IMR-90 (cell line): ENCODE measurements at regions not wholly inside any gene's neighbourhood (a gene's known extent, or its start where the extent isn't known, plus 50 kb on each side); places are given as distances from the start of the nearest gene placed in this dataset.

Experiments
- ATAC-seq: fragments of 200-7000 bp; cut with Tn5 transposase; 2 replicates; pipeline ENCODE4 v1.9.1; 2020; ENCODE audit warnings: low read depth, mild to moderate bottlenecking, moderate library complexity
- BruUV-seq: library from RNA; stranded (reverse); fragments of 400-500 nt; replicated peaks from 2 replicates; lab custom pipeline; 2021; lab: Mats Ljungman, UMichigan
- CTCF ChIA-PET: fragments of 300-600 bp; formaldehyde crosslinking; extraction: SDS; loops from one replicate; lab custom pipeline; 2021; ENCODE audit warnings: antibody characterized with exemption; lab: Yijun Ruan, JAX
- POLR2A ChIA-PET: fragments of 300-600 bp; sonication (Branson Sonifier 250); formaldehyde crosslinking; loops from one replicate; lab custom pipeline; 2022; ENCODE audit warnings: antibody characterized with exemption; ENCODE audit not compliant: unreplicated experiment; lab: Charles Lee
- DNase-seq: peaks from one replicate; pipeline ENCODE4 v3.0.0; 2013
- H2AFZ ChIP-seq: replicated peaks from 2 replicates; pipeline ENCODE3; 2013; ENCODE audit warnings: low read length, mild to moderate bottlenecking; ENCODE audit not compliant: poor library complexity
- H2AK5ac ChIP-seq: 2 replicates; pipeline ENCODE4 v1.6.1; 2013; ENCODE audit warnings: low read depth, low read length, inconsistent platforms
- H2AK9ac ChIP-seq: replicated peaks from 2 replicates; pipeline ENCODE3; 2013; ENCODE audit warnings: mild to moderate bottlenecking, low read depth, low read length, moderate library complexity; ENCODE audit not compliant: poor library complexity
- H2BK120ac ChIP-seq: 2 replicates; pipeline ENCODE4 v1.6.1; 2013; ENCODE audit warnings: low read depth, low read length, inconsistent platforms
- H2BK15ac ChIP-seq: 3 replicates; pipeline ENCODE4 v1.6.1; 2013; ENCODE audit warnings: low read depth, low read length, inconsistent platforms
- H2BK20ac ChIP-seq: 2 replicates; pipeline ENCODE4 v1.6.1; 2013; ENCODE audit warnings: low read depth, mild to moderate bottlenecking, inconsistent platforms, low read length, moderate library complexity
- H2BK5ac ChIP-seq: 2 replicates; pipeline ENCODE4 v1.6.1; 2013; ENCODE audit warnings: mild to moderate bottlenecking, low read depth, low read length, inconsistent platforms; ENCODE audit not compliant: poor library complexity, severe bottlenecking
- H3K14ac ChIP-seq: replicated peaks from 2 replicates; pipeline ENCODE4 v1.6.1; 2013; ENCODE audit warnings: low read depth, low read length, inconsistent platforms
- H3K18ac ChIP-seq: 2 replicates; pipeline ENCODE4 v1.6.1; 2013; ENCODE audit warnings: low read depth, low read length, control low read depth
- H3K23ac ChIP-seq: 2 replicates; pipeline ENCODE4 v1.6.1; 2013; ENCODE audit warnings: low read depth, low read length, inconsistent platforms
- H3K27ac ChIP-seq: 2 replicates; pipeline ENCODE4 v1.5.1; 2013; ENCODE audit warnings: mild to moderate bottlenecking, control low read depth, low read length; ENCODE audit not compliant: insufficient read depth
- H3K27me3 ChIP-seq: 2 replicates; pipeline ENCODE4 v1.6.1; 2013; ENCODE audit warnings: low read length; ENCODE audit not compliant: control insufficient read depth, insufficient read depth
- H3K36me3 ChIP-seq: 2 replicates; pipeline ENCODE4 v1.6.1; 2013; ENCODE audit warnings: low read length, mixed read lengths; ENCODE audit not compliant: control insufficient read depth, insufficient read depth
- H3K4ac ChIP-seq: 2 replicates; pipeline ENCODE4 v1.6.1; 2013; ENCODE audit warnings: low read depth, low read length, inconsistent platforms
- H3K4me1 ChIP-seq: 2 replicates; pipeline ENCODE4 v1.6.1; 2013; ENCODE audit warnings: low read length, mixed read lengths; ENCODE audit not compliant: control insufficient read depth, insufficient read depth
- H3K4me2 ChIP-seq: 2 replicates; pipeline ENCODE4 v1.6.1; 2013; ENCODE audit warnings: low read depth, mild to moderate bottlenecking, control low read depth, low read length, moderate library complexity
- H3K4me3 ChIP-seq: 2 replicates; pipeline ENCODE4 v1.5.1; 2013; ENCODE audit warnings: low read depth, mild to moderate bottlenecking, control low read depth, low read length, moderate library complexity; ENCODE audit not compliant: insufficient read depth
- H3K56ac ChIP-seq: 2 replicates; pipeline ENCODE4 v1.6.1; 2013; ENCODE audit warnings: low read length, inconsistent platforms; ENCODE audit not compliant: insufficient read depth; ENCODE audit errors: extremely low read depth
- H3K79me1 ChIP-seq, 2 experiments: 2 replicates each; pipeline ENCODE4 v1.6.1; 2013; ENCODE audit warnings: low read length in 2 of 2, inconsistent platforms in 1 of 2, low read depth in 1 of 2
- H3K9ac ChIP-seq: 2 replicates; pipeline ENCODE4 v1.6.1; 2013; ENCODE audit warnings: low read depth, low read length, control low read depth
- H3K9me1 ChIP-seq: 2 replicates; pipeline ENCODE4 v1.6.1; 2013; ENCODE audit warnings: low read length, inconsistent platforms; ENCODE audit not compliant: insufficient read depth
- H3K9me3 ChIP-seq: 2 replicates; pipeline ENCODE4 v1.6.1; 2013; ENCODE audit warnings: low read length; ENCODE audit not compliant: control insufficient read depth, insufficient read depth
- H4K20me1 ChIP-seq: 2 replicates; pipeline ENCODE4 v1.6.1; 2013; ENCODE audit warnings: low read length, inconsistent platforms; ENCODE audit not compliant: insufficient read depth
- H4K5ac ChIP-seq: 2 replicates; pipeline ENCODE4 v1.6.1; 2013; ENCODE audit warnings: mild to moderate bottlenecking, low read depth, low read length, control low read depth
- H4K8ac ChIP-seq, 2 experiments: 2 replicates each; pipeline ENCODE4 v1.6.1; 2013; ENCODE audit warnings: low read depth in 2 of 2, low read length in 2 of 2, control low read depth in 1 of 2, inconsistent platforms in 1 of 2
- H4K91ac ChIP-seq: 2 replicates; pipeline ENCODE4 v1.6.1; 2013; ENCODE audit warnings: low read depth, low read length, inconsistent platforms; ENCODE audit not compliant: insufficient read depth
- BHLHE40 ChIP-seq: fragments of 150-350 bp; IDR thresholded peaks from 2 replicates; pipeline ENCODE4 v1.6.1; 2016; ENCODE audit warnings: mild to moderate bottlenecking, low read depth, low read length
- CEBPB ChIP-seq: IDR thresholded peaks from 2 replicates; pipeline ENCODE4 v1.6.1; 2012; ENCODE audit warnings: low read depth, low read length, improper control_type of control experiment
- FOS ChIP-seq: fragments of 150-350 bp; IDR thresholded peaks from 2 replicates; pipeline ENCODE4 v1.6.1; 2016; ENCODE audit warnings: low read depth, low read length
- MAFK ChIP-seq: IDR thresholded peaks from 2 replicates; pipeline ENCODE4 v1.6.1; 2012; ENCODE audit warnings: low read depth, low read length, improper control_type of control experiment
- MAZ ChIP-seq: IDR thresholded peaks from 2 replicates; pipeline ENCODE4 v1.6.1; 2012; ENCODE audit warnings: low read depth, mild to moderate bottlenecking, low read length, improper control_type of control experiment, moderate library complexity, borderline replicate concordance
- MXI1 ChIP-seq: IDR thresholded peaks from 2 replicates; pipeline ENCODE4 v1.6.1; 2012; ENCODE audit warnings: low read depth, mild to moderate bottlenecking, low read length, moderate library complexity, borderline replicate concordance
- NFE2L2 ChIP-seq: fragments of 150-350 bp; IDR thresholded peaks from 2 replicates; pipeline ENCODE4 v1.6.1; 2016; ENCODE audit warnings: low read depth, mild to moderate bottlenecking, low read length
- POLR2A ChIP-seq: IDR thresholded peaks from 2 replicates; pipeline ENCODE4 v1.6.1; 2012; ENCODE audit warnings: mild to moderate bottlenecking, low read depth, low read length
- RAD21 ChIP-seq: IDR thresholded peaks from 2 replicates; pipeline ENCODE4 v1.6.1; 2012; ENCODE audit warnings: low read length, improper control_type of control experiment
- RCOR1 ChIP-seq: IDR thresholded peaks from 2 replicates; pipeline ENCODE4 v1.6.1; 2012; ENCODE audit warnings: mild to moderate bottlenecking, low read length, improper control_type of control experiment; ENCODE audit not compliant: insufficient replicate concordance
- RFX5 ChIP-seq: IDR thresholded peaks from 2 replicates; pipeline ENCODE4 v1.8.0; 2012; ENCODE audit warnings: low read depth, mild to moderate bottlenecking, low read length, moderate library complexity
- SMC3 ChIP-seq: fragments of 150-350 bp; IDR thresholded peaks from 2 replicates; pipeline ENCODE4 v1.6.1; 2016; ENCODE audit warnings: low read depth, mild to moderate bottlenecking, antibody characterized with exemption, low read length, moderate library complexity
- WGBS, 2 experiments: methylation state at CpG; one replicate each; pipeline versions ENCODE4 v1.1.5 to v1.1.7; 2013; ENCODE audit warnings: missing lambda C conversion rate in 2 of 2; ENCODE audit not compliant: insufficient read length in 1 of 2; ENCODE audit errors: extremely low coverage in 2 of 2; 5-methylcytosine and 5-hydroxymethylcytosine counted together
- dilution Hi-C: fragments of 300-500 bp; cut with HindIII; formaldehyde crosslinking; loops from one replicate; pipeline ENCODE4 v1.14.3; 2018; ENCODE audit warnings: low sequenced_read_pairs; ENCODE audit not compliant: unreplicated experiment
- in situ Hi-C: fragments of 300-500 bp; cut with MboI; formaldehyde crosslinking; loops from 3 replicates; pipeline ENCODE4 v1.14.3; 2019; ENCODE audit warnings: low sequenced_read_pairs, inconsistent platforms, mixed read lengths
- intact Hi-C: fragments of 100-400 bp; cut with micrococcal nuclease; formaldehyde crosslinking; loops from 2 replicates; pipeline ENCODE4 v1.10.0; 2022
- TF ChIP-seq, protein P1 (sequence below): conservative IDR thresholded peaks from 2 replicates; pipeline ENCODE4 v1.5.1; 2012; ENCODE audit warnings: mild to moderate bottlenecking, low read depth, low read length, improper control_type of control experiment
- TF ChIP-seq, protein P2 (sequence below): fragments of 150-350 bp; IDR thresholded peaks from 2 replicates; pipeline ENCODE4 v1.6.1; 2017; ENCODE audit warnings: mild to moderate bottlenecking, antibody characterized with exemption, low read length, low read depth
- TF ChIP-seq, protein P3 (sequence below): fragments of 150-350 bp; IDR thresholded peaks from 2 replicates; pipeline ENCODE4 v1.6.1; 2016; ENCODE audit warnings: low read depth, mild to moderate bottlenecking, low read length, moderate library complexity, borderline replicate concordance

DNA sequence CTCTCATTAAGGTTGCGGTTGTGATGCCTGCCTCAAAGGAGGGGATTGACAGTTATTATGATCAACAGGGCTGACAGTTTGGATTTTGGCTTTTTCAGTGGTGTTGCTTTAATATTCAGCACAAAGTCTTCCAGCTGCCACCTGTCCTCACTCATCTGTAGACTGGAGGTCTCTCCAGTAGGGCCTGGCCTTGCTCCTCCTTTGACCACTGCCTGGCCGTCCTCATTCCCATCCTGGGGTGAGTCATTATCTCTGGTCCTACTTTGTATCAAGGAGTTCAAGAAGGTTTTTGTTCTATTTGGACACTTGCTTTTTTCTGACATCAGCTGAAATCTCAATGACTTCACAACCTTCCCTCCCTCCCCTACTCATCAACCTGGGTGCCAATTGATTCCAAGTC lies 95.1 kb upstream of the ZPLD1 start:
- ATAC-seq (no peak), DNase-seq (no peak)
- no peaks in the 10 kb centered on the region for H3K9me3 ChIP-seq
- H3K9me1 ChIP-seq, result no peaks in the 10 kb centered on the region
- no peaks in the 10 kb centered on the region for H3K4me1 ChIP-seq
- H4K8ac ChIP-seq, result no peak overlapping the region
- no peak overlapping the region for H2AK5ac ChIP-seq
- no peak overlapping the region for H3K18ac ChIP-seq
- in situ Hi-C loops, result no loop called here
- no peak overlapping the region for H2BK120ac ChIP-seq
- no peak overlapping the region for H3K23ac ChIP-seq
- H3K27me3 ChIP-seq, result no peaks in the 10 kb centered on the region; the same call in 1 of the 2 replicates
- ChIA-PET CTCF (no interaction called here), POLR2A (no interaction called here)
- H2AFZ ChIP-seq, result no peak overlapping the region
- dilution Hi-C loops, result no loop called here
- BruUV-seq, result no TSS peak
- intact Hi-C loops, result no loop called here
- H3K4me3 ChIP-seq, result no peak overlapping the region
- H4K5ac ChIP-seq, result no peak overlapping the region
- no peaks in the 10 kb centered on the region for H3K79me1 ChIP-seq
- H3K27ac ChIP-seq, result no peak overlapping the region
- no peak overlapping the region for H2AK9ac ChIP-seq
- no peak overlapping the region for H4K91ac ChIP-seq
- no peak overlapping the region for H2BK20ac ChIP-seq
- H2BK5ac ChIP-seq, result no peak overlapping the region
- no peak overlapping the region for H2BK15ac ChIP-seq
- WGBS, 2 experiments, result 80% methylated on average over 1 of the region's 2 CpGs; no CpG with 5 or more reads in 1 of the 2 experiments
- H4K20me1 ChIP-seq, result no peaks in the 10 kb centered on the region
- no peak overlapping the region for H3K56ac ChIP-seq
- no peak for TF ChIP-seq CEBPB
- no peak for TF ChIP-seq SMC3
- no peak for TF ChIP-seq NFE2L2
- TF ChIP-seq, protein P1, sequence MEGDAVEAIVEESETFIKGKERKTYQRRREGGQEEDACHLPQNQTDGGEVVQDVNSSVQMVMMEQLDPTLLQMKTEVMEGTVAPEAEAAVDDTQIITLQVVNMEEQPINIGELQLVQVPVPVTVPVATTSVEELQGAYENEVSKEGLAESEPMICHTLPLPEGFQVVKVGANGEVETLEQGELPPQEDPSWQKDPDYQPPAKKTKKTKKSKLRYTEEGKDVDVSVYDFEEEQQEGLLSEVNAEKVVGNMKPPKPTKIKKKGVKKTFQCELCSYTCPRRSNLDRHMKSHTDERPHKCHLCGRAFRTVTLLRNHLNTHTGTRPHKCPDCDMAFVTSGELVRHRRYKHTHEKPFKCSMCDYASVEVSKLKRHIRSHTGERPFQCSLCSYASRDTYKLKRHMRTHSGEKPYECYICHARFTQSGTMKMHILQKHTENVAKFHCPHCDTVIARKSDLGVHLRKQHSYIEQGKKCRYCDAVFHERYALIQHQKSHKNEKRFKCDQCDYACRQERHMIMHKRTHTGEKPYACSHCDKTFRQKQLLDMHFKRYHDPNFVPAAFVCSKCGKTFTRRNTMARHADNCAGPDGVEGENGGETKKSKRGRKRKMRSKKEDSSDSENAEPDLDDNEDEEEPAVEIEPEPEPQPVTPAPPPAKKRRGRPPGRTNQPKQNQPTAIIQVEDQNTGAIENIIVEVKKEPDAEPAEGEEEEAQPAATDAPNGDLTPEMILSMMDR, result no peak
- no peak for TF ChIP-seq POLR2A
- no peak for TF ChIP-seq FOS
- no peak for TF ChIP-seq BHLHE40
- no peak for TF ChIP-seq MXI1
- TF ChIP-seq RCOR1, result no peak
- no peak for TF ChIP-seq RFX5
- TF ChIP-seq MAZ, result no peak
- TF ChIP-seq, protein P2, sequence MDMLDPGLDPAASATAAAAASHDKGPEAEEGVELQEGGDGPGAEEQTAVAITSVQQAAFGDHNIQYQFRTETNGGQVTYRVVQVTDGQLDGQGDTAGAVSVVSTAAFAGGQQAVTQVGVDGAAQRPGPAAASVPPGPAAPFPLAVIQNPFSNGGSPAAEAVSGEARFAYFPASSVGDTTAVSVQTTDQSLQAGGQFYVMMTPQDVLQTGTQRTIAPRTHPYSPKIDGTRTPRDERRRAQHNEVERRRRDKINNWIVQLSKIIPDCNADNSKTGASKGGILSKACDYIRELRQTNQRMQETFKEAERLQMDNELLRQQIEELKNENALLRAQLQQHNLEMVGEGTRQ, result no peak
- TF ChIP-seq, protein P3, sequence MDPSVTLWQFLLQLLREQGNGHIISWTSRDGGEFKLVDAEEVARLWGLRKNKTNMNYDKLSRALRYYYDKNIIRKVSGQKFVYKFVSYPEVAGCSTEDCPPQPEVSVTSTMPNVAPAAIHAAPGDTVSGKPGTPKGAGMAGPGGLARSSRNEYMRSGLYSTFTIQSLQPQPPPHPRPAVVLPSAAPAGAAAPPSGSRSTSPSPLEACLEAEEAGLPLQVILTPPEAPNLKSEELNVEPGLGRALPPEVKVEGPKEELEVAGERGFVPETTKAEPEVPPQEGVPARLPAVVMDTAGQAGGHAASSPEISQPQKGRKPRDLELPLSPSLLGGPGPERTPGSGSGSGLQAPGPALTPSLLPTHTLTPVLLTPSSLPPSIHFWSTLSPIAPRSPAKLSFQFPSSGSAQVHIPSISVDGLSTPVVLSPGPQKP, result no peak
- no peak for TF ChIP-seq RAD21
- no peak for TF ChIP-seq MAFK
- H3K4ac ChIP-seq, result no peak overlapping the region
- H3K9ac ChIP-seq, result no peak overlapping the region
- H3K36me3 ChIP-seq, result no peaks in the 10 kb centered on the region
- H3K14ac ChIP-seq, result no peak overlapping the region
- no peak overlapping the region for H3K4me2 ChIP-seq
